B cell (primary cell): ENCODE measurements at regions not wholly inside any gene's neighbourhood (a gene's known extent, or its start where the extent isn't known, plus 50 kb on each side); places are given as distances from the start of the nearest gene placed in this dataset.

Experiments
- ATAC-seq: fragments of 200-7000 bp; cut with Tn5 transposase; one replicate; pipeline ENCODE4 v1.10.0; 2021; ENCODE audit warnings: low read depth, mild to moderate bottlenecking, moderate number of reproducible peaks, moderate library complexity
- CTCF ChIA-PET: fragments of 350-600 bp; sonication (Branson Sonifier 250); formaldehyde crosslinking; loops from one replicate; lab custom pipeline; 2021; ENCODE audit warnings: antibody characterized with exemption, inconsistent platforms; lab: Charles Lee
- POLR2A ChIA-PET: fragments of 350-600 bp; sonication (Branson Sonifier 250); formaldehyde crosslinking; loops from one replicate; lab custom pipeline; 2021; ENCODE audit warnings: antibody characterized with exemption; lab: Charles Lee
- DNase-seq: peaks from one replicate; pipeline ENCODE4 v3.0.0; 2013
- H2AFZ ChIP-seq: 2 replicates; pipeline ENCODE4 v1.6.1; 2012; ENCODE audit warnings: mild to moderate bottlenecking, low read depth, low read length; ENCODE audit not compliant: insufficient read depth, poor library complexity, severe bottlenecking
- H3K27ac ChIP-seq, 2 donors: 1 replicate in 1 of 2; 2 replicates in 1 of 2; pipeline ENCODE4 v1.5.1; 2012 to 2013; ENCODE audit warnings: low read length in 2 of 2, mild to moderate bottlenecking in 2 of 2, moderate library complexity in 1 of 2
- H3K27me3 ChIP-seq, 4 experiments: fragments of 200-600 bp in 1 of 4; sonication (generic) in 1 of 4; replicated peaks in 1 of 4; 1 replicate in 2 of 4; 2 replicates in 2 of 4; pipeline versions ENCODE4 v1.6.1 to v1.7.0; 2013 to 2016; ENCODE audit warnings: low read length in 3 of 4, mild to moderate bottlenecking in 2 of 4, mixed read lengths in 1 of 4, moderate library complexity in 1 of 4; ENCODE audit not compliant: insufficient read depth in 4 of 4, control insufficient read depth in 3 of 4; ENCODE audit errors: control extremely low read depth in 1 of 4
- H3K36me3 ChIP-seq, 2 experiments: replicated peaks in 1 of 2; 1 replicate in 1 of 2; 2 replicates in 1 of 2; pipeline versions ENCODE4 v1.6.1 to v1.7.1; 2013; ENCODE audit warnings: low read length in 1 of 2; ENCODE audit not compliant: insufficient read depth in 2 of 2, control insufficient read depth in 1 of 2; ENCODE audit errors: control extremely low read depth in 1 of 2, extremely low read depth in 1 of 2
- H3K4me1 ChIP-seq, 2 donors: fragments of 200-600 bp in 1 of 2; sonication (generic) in 1 of 2; 1 replicate in 1 of 2; 2 replicates in 1 of 2; pipeline versions ENCODE4 v1.5.1 to v1.6.1; 2013 to 2017; ENCODE audit warnings: low read length in 2 of 2; ENCODE audit not compliant: control insufficient read depth in 2 of 2, insufficient read depth in 2 of 2
- H3K4me2 ChIP-seq: replicated peaks from 2 replicates; pipeline ENCODE3; 2012; ENCODE audit warnings: mild to moderate bottlenecking, low read depth, low read length; ENCODE audit not compliant: poor library complexity, severe bottlenecking
- H3K4me3 ChIP-seq, 5 experiments: fragments of 200-600 bp in 1 of 5; sonication (generic) in 1 of 5; 1 replicate in 3 of 5; 2 replicates in 2 of 5; pipeline versions ENCODE4 v1.5.1 to v1.7.0; 2011 to 2016; ENCODE audit warnings: low read length in 4 of 5, mild to moderate bottlenecking in 4 of 5, low read depth in 2 of 5, control low read depth in 1 of 5, moderate library complexity in 1 of 5; ENCODE audit not compliant: insufficient read depth in 1 of 5; ENCODE audit errors: control extremely low read depth in 1 of 5, extremely low read depth in 1 of 5
- H3K79me2 ChIP-seq: fragments of 200-600 bp; sonication (generic); one replicate; pipeline ENCODE4 v1.6.0; 2016; ENCODE audit warnings: low read length; ENCODE audit not compliant: control insufficient read depth, insufficient read depth
- H3K9ac ChIP-seq: fragments of 200-600 bp; sonication (generic); 2 replicates; pipeline ENCODE4 v1.6.1; 2017; ENCODE audit warnings: mild to moderate bottlenecking, low read length, moderate library complexity
- H3K9me3 ChIP-seq, 3 donors: one replicate each; pipeline versions ENCODE4 v1.6.1 to v1.7.1; 2013; ENCODE audit warnings: low read length in 2 of 3; ENCODE audit not compliant: control insufficient read depth in 2 of 3, insufficient read depth in 1 of 3; ENCODE audit errors: control extremely low read depth in 1 of 3
- H4K20me1 ChIP-seq: 2 replicates; pipeline ENCODE4 v1.6.0; 2012; ENCODE audit warnings: mild to moderate bottlenecking, low read length; ENCODE audit not compliant: insufficient read depth, control insufficient read depth, poor library complexity, severe bottlenecking
- H3K27ac Mint-ChIP-seq: one replicate; pipeline ENCODE4 v1.8.0; 2021; ENCODE audit warnings: mixed read lengths
- H3K27me3 Mint-ChIP-seq: one replicate; pipeline ENCODE4 v1.8.0; 2021; ENCODE audit warnings: mixed read lengths
- H3K4me1 Mint-ChIP-seq: one replicate; pipeline ENCODE4 v1.8.0; 2021; ENCODE audit warnings: mixed read lengths
- H3K4me3 Mint-ChIP-seq: one replicate; pipeline ENCODE4 v1.8.0; 2021; ENCODE audit warnings: mixed read lengths
- H3K9me3 Mint-ChIP-seq: one replicate; pipeline ENCODE4 v1.8.0; 2022; ENCODE audit warnings: mixed read lengths; ENCODE audit not compliant: insufficient read depth
- CTCF ChIP-seq: fragments of 200-600 bp; IDR thresholded peaks from one replicate; pipeline ENCODE4 v1.8.0; 2022; ENCODE audit warnings: antibody characterized with exemption, mild to moderate bottlenecking
- EZH2 ChIP-seq: IDR thresholded peaks from 2 replicates; pipeline ENCODE4 v1.6.1; 2012; ENCODE audit warnings: borderline replicate concordance, low read depth, mild to moderate bottlenecking, moderate library complexity, low read length; ENCODE audit not compliant: insufficient read depth, poor library complexity, severe bottlenecking
- WGBS: methylation state at CpG from one replicate; pipeline ENCODE4 v1.1.5; 2013; ENCODE audit warnings: missing lambda C conversion rate; ENCODE audit not compliant: insufficient coverage; 5-methylcytosine and 5-hydroxymethylcytosine counted together
- intact Hi-C: fragments of 100-400 bp; cut with micrococcal nuclease; formaldehyde crosslinking; loops from one replicate; pipeline ENCODE4 v1.10.0; 2022

GRCh38 chr16:73412416-73412815, 364.5 kb upstream of the ZFHX3 start:
- no peaks in the 10 kb centered on the region for H3K9me3 ChIP-seq
- H3K4me3 ChIP-seq = no peak overlapping the region
- ATAC-seq = no peak
- H3K27ac Mint-ChIP-seq = no peak overlapping the region
- no peaks in the 10 kb centered on the region for H3K79me2 ChIP-seq
- 87% methylated on average over 3 of the region's 7 CpGs for WGBS
- CTCF ChIA-PET = no interaction called here
- H4K20me1 ChIP-seq = no peaks in the 10 kb centered on the region
- no peak overlapping the region for H3K4me3 Mint-ChIP-seq
- no peaks in the 10 kb centered on the region for H3K36me3 ChIP-seq
- DNase-seq = no peak
- no peaks in the 10 kb centered on the region for H3K4me1 ChIP-seq
- TF ChIP-seq CTCF (no peak), EZH2 (no peak)
- H3K9me3 Mint-ChIP-seq = no peaks in the 10 kb centered on the region
- no peaks in the 10 kb centered on the region for H3K4me1 Mint-ChIP-seq
- no peak overlapping the region for H3K4me2 ChIP-seq
- H3K27me3 Mint-ChIP-seq = no peaks in the 10 kb centered on the region
- no peaks in the 10 kb centered on the region for H3K27me3 ChIP-seq
- POLR2A ChIA-PET = no interaction called here
- intact Hi-C loops = no loop called here
- no peak overlapping the region for H3K9ac ChIP-seq
- H2AFZ ChIP-seq = no peak overlapping the region
- no peak overlapping the region for H3K27ac ChIP-seq

- Histone ChIP-seq H2AFZ (no peak overlapping the region), H3K4me3 (no peak overlapping the region), H3K79me2 (no peaks in the 10 kb centered on the region), H3K36me3 (no peaks in the 10 kb centered on the region), H4K20me1 (no peaks in the 10 kb centered on the region), H3K9me3 (no peaks in the 10 kb centered on the region), H3K27me3 (no peaks in the 10 kb centered on the region), H3K4me1 (no peaks in the 10 kb centered on the region), H3K27ac (no peak overlapping the region), H3K4me2 (no peak overlapping the region), H3K9ac (no peak overlapping the region)
- no peak for ATAC-seq
- no peaks in the 10 kb centered on the region for H3K27me3 Mint-ChIP-seq
- POLR2A ChIA-PET = no interaction called here
- no peaks in the 10 kb centered on the region for H3K9me3 Mint-ChIP-seq
- no peaks in the 10 kb centered on the region for H3K4me1 Mint-ChIP-seq
- no peak overlapping the region for H3K27ac Mint-ChIP-seq
- WGBS = 92% methylated on average over 6 of the region's 6 CpGs
- H3K4me3 Mint-ChIP-seq = no peak overlapping the region
- TF ChIP-seq EZH2 (no peak), CTCF (no peak)
- CTCF ChIA-PET = no interaction called here
- intact Hi-C loops = no loop called here
- no peak for DNase-seq
These were observed 360.8 kb upstream of the ZFHX3 start for GRCh38 chr16:73408716-73409115.
